Neural cell (in vitro differentiated cells): ENCODE measurements at regions not wholly inside any gene's neighbourhood (a gene's known extent, or its start where the extent isn't known, plus 50 kb on each side); places are given as distances from the start of the nearest gene placed in this dataset.

Source experiments
- H2AFZ ChIP-seq: fragments of 200-600, 300-800 bp; sonication (generic), shearing (Covaris generic); 2 replicates; pipeline ENCODE4 v1.6.0; 2014; ENCODE audit warnings: low read depth, mild to moderate bottlenecking, antibody characterized with exemption, low read length, moderate library complexity
- H3F3A ChIP-seq: fragments of 200-600 bp; shearing (Covaris generic); 2 replicates; pipeline ENCODE4 v1.6.1; 2016; ENCODE audit warnings: mild to moderate bottlenecking, moderate library complexity, mixed read lengths, antibody characterized with exemption, low read length; ENCODE audit not compliant: insufficient read depth, poor library complexity, severe bottlenecking
- H3K27ac ChIP-seq: fragments of 200-600, 300-800 bp; sonication (generic), shearing (Covaris generic); 2 replicates; pipeline ENCODE4 v1.5.1; 2014; ENCODE audit warnings: mild to moderate bottlenecking, low read length, moderate library complexity
- H3K27me3 ChIP-seq: fragments of 300-800, 200-600 bp; sonication (generic), shearing (Covaris generic); 2 replicates; pipeline ENCODE4 v1.6.0; 2014; ENCODE audit warnings: mild to moderate bottlenecking, low read depth, low read length, moderate library complexity; ENCODE audit not compliant: insufficient read depth
- H3K36me3 ChIP-seq: fragments of 300-800, 200-600 bp; sonication (generic), shearing (Covaris generic); 2 replicates; pipeline ENCODE4 v1.5.1; 2014; ENCODE audit warnings: mild to moderate bottlenecking, antibody characterized with exemption, low read length, moderate library complexity; ENCODE audit not compliant: insufficient read depth
- H3K4me2 ChIP-seq: fragments of 300-800, 200-600 bp; sonication (generic), shearing (Covaris generic); 2 replicates; pipeline ENCODE4 v1.6.0; 2014; ENCODE audit warnings: mild to moderate bottlenecking, low read length
- H3K4me3 ChIP-seq: fragments of 300-800, 200-600 bp; sonication (generic), shearing (Covaris generic); 2 replicates; pipeline ENCODE4 v1.5.1; 2014; ENCODE audit warnings: mild to moderate bottlenecking, low read length, moderate library complexity
- H3K79me2 ChIP-seq: fragments of 200-600 bp; shearing (Covaris generic); replicated peaks from 2 replicates; pipeline ENCODE4 v1.6.0; 2014; ENCODE audit warnings: mild to moderate bottlenecking, low read length, moderate library complexity; ENCODE audit not compliant: insufficient read depth
- H3K9ac ChIP-seq: fragments of 300-800, 200-600 bp; sonication (generic), shearing (Covaris generic); 2 replicates; pipeline ENCODE4 v1.6.1; 2016; ENCODE audit warnings: mild to moderate bottlenecking, low read length, mixed read lengths
- H3K9me2 ChIP-seq: fragments of 200-600 bp; shearing (Covaris generic); 2 replicates; pipeline ENCODE4 v1.6.1; 2016; ENCODE audit warnings: mild to moderate bottlenecking, low read length, mixed read lengths; ENCODE audit not compliant: insufficient read depth
- H3K9me3 ChIP-seq: fragments of 200-600, 300-800 bp; sonication (generic), shearing (Covaris generic); 2 replicates; pipeline ENCODE4 v1.6.1; 2016; ENCODE audit warnings: mild to moderate bottlenecking, mixed run types, low read length, moderate library complexity, mixed read lengths
- H4K20me1 ChIP-seq: fragments of 200-600 bp; shearing (Covaris generic); 2 replicates; pipeline ENCODE4 v1.6.1; 2016; ENCODE audit warnings: mild to moderate bottlenecking, mixed run types; ENCODE audit not compliant: insufficient read depth
- EP300 ChIP-seq: fragments of 450-650 bp; conservative IDR thresholded peaks from 2 replicates; pipeline ENCODE4 v1.6.1; 2014; ENCODE audit warnings: antibody characterized with exemption, mild to moderate bottlenecking, moderate library complexity; ENCODE audit not compliant: poor library complexity, severe bottlenecking
- EZH2 ChIP-seq: fragments of 200-600, 300-800 bp; shearing (Covaris generic), sonication (generic); IDR thresholded peaks from 2 replicates; pipeline ENCODE4 v1.6.1; 2014; ENCODE audit warnings: antibody characterized with exemption, low read length, borderline replicate concordance, mild to moderate bottlenecking; ENCODE audit not compliant: insufficient read depth, poor library complexity, severe bottlenecking
- MXI1 ChIP-seq: fragments of 450-650 bp; conservative IDR thresholded peaks from 2 replicates; pipeline ENCODE4 v1.6.1; 2014; ENCODE audit warnings: antibody characterized with exemption, mild to moderate bottlenecking; ENCODE audit not compliant: poor library complexity, severe bottlenecking
- POLR2AphosphoS5 ChIP-seq: IDR thresholded peaks from 2 replicates; pipeline ENCODE4 v1.6.1; 2012
- RAD21 ChIP-seq: fragments of 450-650 bp; conservative IDR thresholded peaks from 2 replicates; pipeline ENCODE4 v1.6.1; 2014; ENCODE audit warnings: antibody characterized with exemption, mild to moderate bottlenecking, moderate library complexity
- SMC3 ChIP-seq: fragments of 450-650 bp; conservative IDR thresholded peaks from 2 replicates; pipeline ENCODE4 v1.6.1; 2014; ENCODE audit warnings: antibody characterized with exemption, mild to moderate bottlenecking, moderate library complexity; ENCODE audit not compliant: poor library complexity
- TAF1 ChIP-seq: IDR thresholded peaks from 2 replicates; pipeline ENCODE4 v1.6.1; 2012; ENCODE audit warnings: low read depth
- TF ChIP-seq, protein P1 (sequence below): fragments of 450-650 bp; IDR thresholded peaks from 2 replicates; pipeline ENCODE4 v1.5.1; 2014; ENCODE audit warnings: antibody characterized with exemption, mild to moderate bottlenecking, moderate library complexity; ENCODE audit not compliant: poor library complexity, severe bottlenecking
- TF ChIP-seq, protein P2 (sequence below): IDR thresholded peaks from 2 replicates; pipeline ENCODE4 v1.6.1; 2012; ENCODE audit warnings: borderline replicate concordance

- no peaks in the 10 kb centered on the region for H3K9me3 ChIP-seq
- no peaks in the 10 kb centered on the region for H3K79me2 ChIP-seq
- no peak overlapping the region for H3K4me3 ChIP-seq
- no peaks in the 10 kb centered on the region for H3F3A ChIP-seq
- H2AFZ ChIP-seq, result no peak overlapping the region
- H3K4me2 ChIP-seq, result no peak overlapping the region
- no peaks in the 10 kb centered on the region for H3K27me3 ChIP-seq
- no peak overlapping the region for H3K9ac ChIP-seq
- H3K36me3 ChIP-seq, result no peaks in the 10 kb centered on the region
- TF ChIP-seq MXI1, result no peak
- TF ChIP-seq EP300, result no peak
- TF ChIP-seq, protein P1, sequence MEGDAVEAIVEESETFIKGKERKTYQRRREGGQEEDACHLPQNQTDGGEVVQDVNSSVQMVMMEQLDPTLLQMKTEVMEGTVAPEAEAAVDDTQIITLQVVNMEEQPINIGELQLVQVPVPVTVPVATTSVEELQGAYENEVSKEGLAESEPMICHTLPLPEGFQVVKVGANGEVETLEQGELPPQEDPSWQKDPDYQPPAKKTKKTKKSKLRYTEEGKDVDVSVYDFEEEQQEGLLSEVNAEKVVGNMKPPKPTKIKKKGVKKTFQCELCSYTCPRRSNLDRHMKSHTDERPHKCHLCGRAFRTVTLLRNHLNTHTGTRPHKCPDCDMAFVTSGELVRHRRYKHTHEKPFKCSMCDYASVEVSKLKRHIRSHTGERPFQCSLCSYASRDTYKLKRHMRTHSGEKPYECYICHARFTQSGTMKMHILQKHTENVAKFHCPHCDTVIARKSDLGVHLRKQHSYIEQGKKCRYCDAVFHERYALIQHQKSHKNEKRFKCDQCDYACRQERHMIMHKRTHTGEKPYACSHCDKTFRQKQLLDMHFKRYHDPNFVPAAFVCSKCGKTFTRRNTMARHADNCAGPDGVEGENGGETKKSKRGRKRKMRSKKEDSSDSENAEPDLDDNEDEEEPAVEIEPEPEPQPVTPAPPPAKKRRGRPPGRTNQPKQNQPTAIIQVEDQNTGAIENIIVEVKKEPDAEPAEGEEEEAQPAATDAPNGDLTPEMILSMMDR, result no peak
- no peak for TF ChIP-seq RAD21
- TF ChIP-seq SMC3, result no peak
- no peak for TF ChIP-seq EZH2
- TF ChIP-seq, protein P2, sequence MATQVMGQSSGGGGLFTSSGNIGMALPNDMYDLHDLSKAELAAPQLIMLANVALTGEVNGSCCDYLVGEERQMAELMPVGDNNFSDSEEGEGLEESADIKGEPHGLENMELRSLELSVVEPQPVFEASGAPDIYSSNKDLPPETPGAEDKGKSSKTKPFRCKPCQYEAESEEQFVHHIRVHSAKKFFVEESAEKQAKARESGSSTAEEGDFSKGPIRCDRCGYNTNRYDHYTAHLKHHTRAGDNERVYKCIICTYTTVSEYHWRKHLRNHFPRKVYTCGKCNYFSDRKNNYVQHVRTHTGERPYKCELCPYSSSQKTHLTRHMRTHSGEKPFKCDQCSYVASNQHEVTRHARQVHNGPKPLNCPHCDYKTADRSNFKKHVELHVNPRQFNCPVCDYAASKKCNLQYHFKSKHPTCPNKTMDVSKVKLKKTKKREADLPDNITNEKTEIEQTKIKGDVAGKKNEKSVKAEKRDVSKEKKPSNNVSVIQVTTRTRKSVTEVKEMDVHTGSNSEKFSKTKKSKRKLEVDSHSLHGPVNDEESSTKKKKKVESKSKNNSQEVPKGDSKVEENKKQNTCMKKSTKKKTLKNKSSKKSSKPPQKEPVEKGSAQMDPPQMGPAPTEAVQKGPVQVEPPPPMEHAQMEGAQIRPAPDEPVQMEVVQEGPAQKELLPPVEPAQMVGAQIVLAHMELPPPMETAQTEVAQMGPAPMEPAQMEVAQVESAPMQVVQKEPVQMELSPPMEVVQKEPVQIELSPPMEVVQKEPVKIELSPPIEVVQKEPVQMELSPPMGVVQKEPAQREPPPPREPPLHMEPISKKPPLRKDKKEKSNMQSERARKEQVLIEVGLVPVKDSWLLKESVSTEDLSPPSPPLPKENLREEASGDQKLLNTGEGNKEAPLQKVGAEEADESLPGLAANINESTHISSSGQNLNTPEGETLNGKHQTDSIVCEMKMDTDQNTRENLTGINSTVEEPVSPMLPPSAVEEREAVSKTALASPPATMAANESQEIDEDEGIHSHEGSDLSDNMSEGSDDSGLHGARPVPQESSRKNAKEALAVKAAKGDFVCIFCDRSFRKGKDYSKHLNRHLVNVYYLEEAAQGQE, result no peak
- TF ChIP-seq POLR2AphosphoS5, result no peak
- no peak for TF ChIP-seq TAF1
- H3K27ac ChIP-seq, result no peak overlapping the region
- no peaks in the 10 kb centered on the region for H4K20me1 ChIP-seq
- H3K9me2 ChIP-seq, result no peaks in the 10 kb centered on the region
These were observed 52.8 kb downstream of the PPP1R2C start for GRCh38 chrX:42725196-42725595.

DNA sequence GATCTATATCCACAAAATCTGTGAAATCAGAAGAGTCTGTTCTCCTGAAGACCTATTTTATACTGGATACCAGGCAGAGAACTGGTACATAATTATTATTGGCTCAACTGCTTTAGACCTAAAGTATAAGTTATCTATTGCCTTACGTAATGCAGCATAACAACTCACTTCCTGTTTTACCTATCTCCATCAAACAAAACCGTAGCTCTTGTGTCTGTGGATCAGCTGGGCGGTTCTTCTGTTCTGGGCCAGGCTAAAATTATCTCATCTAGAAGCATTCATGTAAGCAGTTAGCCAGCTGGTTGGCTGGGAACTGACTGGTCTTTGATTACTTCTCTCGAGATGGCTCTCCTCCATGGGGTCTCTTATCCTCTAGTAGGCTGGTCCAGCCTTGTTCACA lies 57.8 kb downstream of the PPP1R2C start:
- no peaks in the 10 kb centered on the region for H3K79me2 ChIP-seq
- no peaks in the 10 kb centered on the region for H3K36me3 ChIP-seq
- no peak overlapping the region for H2AFZ ChIP-seq
- no peak overlapping the region for H3K27ac ChIP-seq
- no peak overlapping the region for H3K4me2 ChIP-seq
- H3K9me2 ChIP-seq, result no peaks in the 10 kb centered on the region
- no peaks in the 10 kb centered on the region for H3K9me3 ChIP-seq
- H3F3A ChIP-seq, result no peaks in the 10 kb centered on the region
- no peak overlapping the region for H3K4me3 ChIP-seq
- H3K9ac ChIP-seq, result no peak overlapping the region
- TF ChIP-seq, protein P2, result no peak
- TF ChIP-seq, protein P1, result no peak
- TF ChIP-seq SMC3 (no peak), POLR2AphosphoS5 (no peak), EZH2 (no peak), RAD21 (no peak), TAF1 (no peak), EP300 (no peak)
- no peaks in the 10 kb centered on the region for H3K27me3 ChIP-seq
- H4K20me1 ChIP-seq, result no peaks in the 10 kb centered on the region
